GM19455 (cell line): ENCODE measurements at regions not wholly inside any gene's neighbourhood (a gene's known extent, or its start where the extent isn't known, plus 50 kb on each side); places are given as distances from the start of the nearest gene placed in this dataset.
"Not testable (repeated sequence)": the region's sequence is repeated elsewhere in the genome, so short reads cannot be mapped to it uniquely, and the experiment has no call there.

ENCODE experiments used
- ATAC-seq: cut with Tn5 transposase; IDR thresholded peaks from one replicate; pipeline ENCODE4 v1.9.1; 2021; ENCODE audit not compliant: unreplicated experiment

GRCh38 chr22:22371031-22371541 lies 126.5 kb downstream of the VPREB1 start:
- no peak for ATAC-seq

GRCh38 chr22:22372086-22372485 lies 127.5 kb downstream of the VPREB1 start:
- no peak for ATAC-seq

GRCh38 chr22:22374163-22374562 lies 129.6 kb downstream of the VPREB1 start:
- ATAC-seq: no peak

GRCh38 chr22:22374579-22374978 lies 130.0 kb downstream of the VPREB1 start:
- no peak for ATAC-seq

- no peak for ATAC-seq
Observed at GRCh38 chr22:22375576-22376351, 131.2 kb downstream of the VPREB1 start.

GRCh38 chr22:22376352-22376706 lies 131.7 kb downstream of the VPREB1 start:
- no peak for ATAC-seq

GRCh38 chr22:22376884-22377283 lies 131.7 kb downstream of the ZNF280B start:
- not testable (repeated sequence) for ATAC-seq

- no peak for ATAC-seq
Observed at GRCh38 chr22:22377335-22377734, 131.2 kb downstream of the ZNF280B start.

- ATAC-seq: no peak
Observed at GRCh38 chr22:22378446-22379415, 129.8 kb downstream of the ZNF280B start.

GRCh38 chr22:22380098-22381030 lies 128.2 kb downstream of the ZNF280B start:
- ATAC-seq: no peak

GRCh38 chr22:22381292-22381691 lies 127.2 kb downstream of the ZNF280B start:
- ATAC-seq: not testable (repeated sequence)

- ATAC-seq: no peak
Observed at GRCh38 chr22:22384267-22384666, 124.3 kb downstream of the ZNF280B start.

GRCh38 chr22:22384668-22385244 lies 123.8 kb downstream of the ZNF280B start:
- ATAC-seq: no peak

- no peak for ATAC-seq
Observed at GRCh38 chr22:22386602-22387385, 121.7 kb downstream of the ZNF280B start.

GRCh38 chr22:22387386-22387736 lies 121.2 kb downstream of the ZNF280B start:
- no peak for ATAC-seq

GRCh38 chr22:22388090-22388489 lies 120.5 kb downstream of the ZNF280B start:
- ATAC-seq: no peak

- no peak for ATAC-seq
Observed at GRCh38 chr22:22388494-22388893, 120.0 kb downstream of the ZNF280B start.

- no peak for ATAC-seq
Observed at GRCh38 chr22:22389467-22389866, 119.1 kb downstream of the ZNF280B start.

- ATAC-seq: no peak
Observed at GRCh38 chr22:22390989-22391388, 117.6 kb downstream of the ZNF280B start.

- no peak for ATAC-seq
Observed at GRCh38 chr22:22391543-22391942, 117.0 kb downstream of the ZNF280B start.
